ENCODE measurements at regions not wholly inside any gene's neighbourhood (a gene's known extent, or its start where the extent isn't known, plus 50 kb on each side); places are given as distances from the start of the nearest gene placed in this dataset.

DNA sequence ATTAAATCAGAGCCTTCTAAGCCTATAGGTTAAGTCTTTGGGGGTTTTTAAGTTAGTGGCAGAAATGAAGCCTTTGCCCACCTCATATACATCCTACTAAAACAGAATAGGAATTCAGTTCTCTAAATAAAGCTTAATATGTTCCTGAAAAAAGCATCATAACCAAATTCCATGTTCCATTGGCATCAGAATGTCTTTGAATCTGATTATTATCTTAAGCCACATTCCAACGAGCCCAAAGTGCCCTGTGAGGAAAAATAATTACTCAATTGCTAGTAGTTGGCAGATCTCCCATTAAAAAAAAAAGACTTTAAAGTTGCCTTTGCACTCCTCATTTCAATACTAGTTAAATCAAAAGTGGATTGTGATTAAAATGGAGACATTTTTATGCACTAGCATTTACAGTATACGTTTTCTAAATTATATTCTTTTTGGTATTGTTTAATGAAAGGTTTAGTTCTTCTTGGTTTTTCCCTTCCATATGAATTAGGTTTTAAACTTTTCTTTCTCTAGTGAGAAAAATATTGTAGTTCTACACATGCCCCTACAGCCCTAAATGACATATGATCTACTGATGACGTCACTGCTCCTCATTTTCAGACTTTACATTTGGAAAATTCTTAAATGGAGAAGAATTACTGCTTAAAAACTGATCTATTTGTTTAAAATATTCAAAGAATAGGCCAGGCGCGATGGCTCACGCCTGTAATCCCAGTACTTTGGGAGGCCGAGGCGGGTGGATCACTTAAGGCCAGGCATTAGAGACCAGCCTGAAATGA is 54.3 kb upstream of the CABCOCO1 start:
- H4K20me1 ChIP-seq (replicated peaks; ENCODE audit: control insufficient read depth, insufficient read depth, low read length): no peaks in the 10 kb centered on the region
- FAIRE-seq: no peak
- in situ Hi-C loops (cut with MboI): no loop called here
- H3K4me2 ChIP-seq (ENCODE audit: insufficient read depth, low read length): no peak overlapping the region
- no peak overlapping the region for H3K9ac ChIP-seq (ENCODE audit: insufficient read depth in 1 of 2, low read depth in 2 of 2, low read length in 2 of 2)
- H3K79me2 ChIP-seq (ENCODE audit: control insufficient read depth, insufficient read depth, low read length): no peaks in the 10 kb centered on the region
- ATAC-seq: no peak
- DNase-seq (ENCODE audit: extremely low read depth in 1 of 4, low spot score in 3 of 4): no peak
- H3K4me3 ChIP-seq: no peak overlapping the region
- 56% methylated on average over 8 of the region's 8 CpGs for WGBS (ENCODE audit: insufficient coverage, low coverage, missing lambda C conversion rate)
- no TSS peak for BruUV-seq (replicated peaks)
- ChIA-PET POLR2A (no interaction called here), CTCF (ENCODE audit: low intra/inter-chr PET ratio) (no interaction called here)
- H3K9me3 ChIP-seq (replicated peaks; ENCODE audit: control insufficient read depth, insufficient read depth, low read depth, low read length): no peaks in the 10 kb centered on the region
- H3K9me1 ChIP-seq (ENCODE audit: control insufficient read depth, insufficient read depth, low read length): no peaks in the 10 kb centered on the region
- no peaks in the 10 kb centered on the region for H3K27me3 ChIP-seq (ENCODE audit: control insufficient read depth in 2 of 2, insufficient read depth in 2 of 2, low read length in 2 of 2)
- no peaks in the 10 kb centered on the region for H3K4me1 ChIP-seq (replicated peaks in 1 of 2; ENCODE audit: control insufficient read depth in 2 of 2, insufficient read depth in 2 of 2, low read length in 2 of 2)
- H2AFZ ChIP-seq (ENCODE audit: low read depth, low read length): no peak overlapping the region
- H3K27ac ChIP-seq (ENCODE audit: extremely low read depth, low read depth, low read length): no peak overlapping the region
- H3K36me3 ChIP-seq (ENCODE audit: control insufficient read depth, insufficient read depth, low read length): no peaks in the 10 kb centered on the region
- intact Hi-C loops (cut with micrococcal nuclease): no loop called here
- TF ChIP-seq CTBP1 (IDR thresholded peaks at IDR 0.05; ENCODE audit: borderline replicate concordance): no peak
- no peak for TF ChIP-seq TSHZ1 (CRISPR knock-in tag; IDR thresholded peaks at IDR 0.05)
- peak; percentile 68 for TF ChIP-seq ATF7 (IDR thresholded peaks at IDR 0.05)
- TF ChIP-seq, protein P1, sequence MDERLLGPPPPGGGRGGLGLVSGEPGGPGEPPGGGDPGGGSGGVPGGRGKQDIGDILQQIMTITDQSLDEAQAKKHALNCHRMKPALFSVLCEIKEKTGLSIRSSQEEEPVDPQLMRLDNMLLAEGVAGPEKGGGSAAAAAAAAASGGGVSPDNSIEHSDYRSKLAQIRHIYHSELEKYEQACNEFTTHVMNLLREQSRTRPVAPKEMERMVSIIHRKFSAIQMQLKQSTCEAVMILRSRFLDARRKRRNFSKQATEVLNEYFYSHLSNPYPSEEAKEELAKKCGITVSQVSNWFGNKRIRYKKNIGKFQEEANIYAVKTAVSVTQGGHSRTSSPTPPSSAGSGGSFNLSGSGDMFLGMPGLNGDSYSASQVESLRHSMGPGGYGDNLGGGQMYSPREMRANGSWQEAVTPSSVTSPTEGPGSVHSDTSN (CRISPR knock-in tag; IDR thresholded peaks at IDR 0.05; ENCODE audit: low read depth): no peak
- TF ChIP-seq, protein P1 (tag; conservative IDR thresholded peaks at IDR 0.05; ENCODE audit: low read depth): no peak
- no peak for TF ChIP-seq REST (IDR thresholded peaks at IDR 0.05; ENCODE audit: borderline replicate concordance)
- TF ChIP-seq REST (CRISPR knock-in tag; IDR thresholded peaks at IDR 0.05; ENCODE audit: low read depth): no peak
- TF ChIP-seq ATF1 (CRISPR knock-in tag; IDR thresholded peaks at IDR 0.05): no peak
- peak; percentile 67 for TF ChIP-seq ATF1 (tag; IDR thresholded peaks at IDR 0.05)

Data from K562 (cell line).